NCI-H2196 (cell line): ENCODE measurements at regions not wholly inside any gene's neighbourhood (a gene's known extent, or its start where the extent isn't known, plus 50 kb on each side); places are given as distances from the start of the nearest gene placed in this dataset.
"Not testable (repeated sequence)": the region's sequence is repeated elsewhere in the genome, so short reads cannot be mapped to it uniquely, and the experiment has no call there.

ENCODE experiments used
- DNase-seq: peaks from one replicate; lab custom pipeline; 2025; ENCODE audit not compliant: unreplicated experiment; lab: John Stamatoyannopoulos, UW

- no peak for DNase-seq
Observed at GRCh38 chr12:33588725-33589405, 149.2 kb upstream of the SYT10 start.

DNA sequence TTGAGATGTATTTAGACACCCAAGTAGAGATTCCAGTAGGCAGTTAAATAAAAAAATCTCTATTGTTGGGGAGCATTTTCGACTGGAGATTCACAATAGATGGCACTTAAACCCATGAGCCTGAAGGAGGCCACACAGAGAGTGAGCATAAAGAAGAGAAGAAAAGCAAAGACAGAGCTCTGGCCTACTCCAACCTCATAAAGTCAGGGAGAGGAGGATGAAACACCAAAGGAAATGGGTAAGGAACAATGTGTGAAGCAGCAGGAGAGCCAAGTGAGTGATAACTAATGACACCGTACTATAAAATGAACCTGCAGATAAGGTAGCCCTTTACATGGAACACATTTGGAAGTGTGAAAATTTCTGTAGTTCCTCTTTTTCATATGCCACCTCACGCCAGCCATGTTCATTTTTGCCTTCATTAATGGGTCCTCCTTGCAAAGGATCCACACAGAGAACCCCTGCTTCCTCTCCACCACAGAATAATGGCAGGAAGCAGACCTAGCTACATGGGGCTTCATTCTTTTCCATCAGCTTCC lies 150.0 kb upstream of the SYT10 start:
- DNase-seq, result no peak

DNA sequence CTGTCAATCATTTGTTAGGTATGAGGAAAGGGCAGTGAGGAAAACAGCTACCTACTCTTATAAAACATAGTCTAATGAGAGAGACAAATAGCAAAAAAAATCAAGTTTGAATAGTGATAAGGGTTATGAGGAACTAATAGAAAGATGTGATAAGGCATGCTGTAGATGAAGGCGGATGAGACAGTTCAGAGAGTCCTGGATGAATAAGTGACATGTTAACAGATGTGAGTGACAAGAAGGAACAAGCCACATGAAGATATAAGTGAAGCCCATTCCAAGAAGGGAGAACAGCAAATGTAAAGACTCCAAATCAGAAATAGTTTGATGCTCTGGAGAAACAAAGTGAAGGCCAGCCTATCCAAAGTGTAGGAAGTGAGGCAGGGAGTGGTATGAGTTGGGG lies 154.1 kb upstream of the SYT10 start:
- DNase-seq, result no peak

GRCh38 chr12:33596061-33596460 lies 156.4 kb upstream of the SYT10 start:
- no peak for DNase-seq

DNA sequence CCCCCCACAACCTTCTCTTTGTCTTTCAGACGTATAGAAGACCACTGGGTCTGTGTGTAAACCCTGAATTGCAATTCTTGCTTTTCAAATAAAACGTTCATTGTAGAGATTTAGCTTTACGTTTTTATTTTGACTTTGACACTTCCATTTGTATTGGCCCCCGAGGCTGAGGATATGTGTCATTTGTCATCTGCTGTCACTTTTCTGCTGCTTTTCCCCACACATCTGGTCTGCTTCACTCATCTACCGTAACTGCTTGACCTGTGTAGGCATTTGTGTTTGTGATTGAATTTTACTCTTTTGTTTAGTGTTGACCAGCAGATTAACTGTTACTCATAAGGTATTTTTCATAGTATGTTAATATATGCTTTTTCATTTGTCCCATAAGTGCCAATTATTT lies 157.2 kb upstream of the SYT10 start:
- no peak for DNase-seq

DNA sequence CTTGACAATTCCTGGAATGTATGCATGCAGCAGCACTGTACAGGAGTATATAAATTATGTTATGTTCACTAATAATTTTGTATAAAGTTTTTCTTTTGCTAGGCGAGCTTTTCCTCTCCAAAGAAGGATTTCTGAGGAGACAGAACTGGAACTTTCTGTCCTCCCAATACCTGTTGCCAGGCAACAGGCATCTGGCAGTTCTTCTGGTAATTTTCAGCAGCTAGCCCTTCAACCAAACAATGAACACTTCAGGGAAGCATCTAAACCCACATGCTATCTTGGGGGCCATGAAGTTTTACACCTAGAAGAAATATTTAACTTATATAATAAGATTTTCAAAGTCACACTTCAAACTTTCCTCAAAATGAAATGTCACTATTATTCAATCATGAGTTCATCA lies 162.9 kb upstream of the SYT10 start:
- DNase-seq, result no peak

GRCh38 chr12:33605757-33606156 lies 166.1 kb upstream of the SYT10 start:
- DNase-seq, result no peak

DNA sequence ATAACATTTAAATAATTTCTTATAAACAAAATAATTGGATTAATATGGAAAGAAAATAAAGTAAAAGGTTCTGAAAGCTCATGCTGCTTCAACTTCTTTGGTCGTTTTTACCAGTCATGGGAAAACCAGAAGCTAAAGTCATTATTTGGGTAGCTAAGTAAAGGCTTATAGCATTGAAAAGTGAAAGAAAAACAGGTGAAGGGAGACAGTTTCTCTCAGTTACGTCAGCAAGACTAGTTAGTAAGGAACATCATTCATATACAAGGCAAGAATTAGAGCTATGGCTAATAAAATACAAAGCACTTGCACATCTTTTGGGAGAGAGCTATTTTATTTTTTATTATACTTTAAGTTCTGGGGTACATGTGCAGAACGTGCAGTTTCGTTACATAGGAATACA lies 170.3 kb upstream of the SYT10 start:
- no peak for DNase-seq

- DNase-seq, result no peak
Observed at GRCh38 chr12:33614630-33615029, 175.0 kb upstream of the SYT10 start.

GRCh38 chr12:33617218-33617617 lies 177.6 kb upstream of the SYT10 start:
- DNase-seq, result no peak

DNA sequence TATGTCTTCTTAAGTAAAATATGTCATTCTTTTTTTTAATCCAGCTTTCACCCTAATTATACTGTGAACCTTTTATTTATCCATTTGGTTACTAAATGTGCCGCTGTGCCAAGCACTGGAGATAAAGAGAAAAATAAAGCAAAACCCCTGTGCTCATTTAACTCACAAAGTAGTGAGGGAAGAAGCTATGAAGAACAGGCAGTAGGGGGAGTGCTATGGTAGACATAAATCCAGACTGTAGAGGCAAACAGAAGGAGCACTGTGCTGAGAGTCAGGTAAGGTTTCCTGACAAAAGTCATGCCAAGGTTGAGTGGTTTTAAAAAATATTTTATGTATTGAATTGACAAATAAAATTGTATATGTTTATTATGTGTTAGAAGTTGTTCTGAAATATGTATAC lies 188.5 kb upstream of the SYT10 start:
- no peak for DNase-seq

GRCh38 chr12:33634544-33634943 lies 194.9 kb upstream of the SYT10 start:
- no peak for DNase-seq

- DNase-seq, result not testable (repeated sequence)
Observed at GRCh38 chr12:33636930-33637329, 197.3 kb upstream of the SYT10 start.

- DNase-seq, result no peak
Observed at GRCh38 chr12:33639975-33640374, 200.4 kb upstream of the SYT10 start.

- DNase-seq, result no peak
Observed at GRCh38 chr12:33649992-33650391, 210.4 kb upstream of the SYT10 start.

- no peak for DNase-seq
Observed at GRCh38 chr12:33650832-33651231, 211.2 kb upstream of the SYT10 start.

- no peak for DNase-seq
Observed at GRCh38 chr12:33653362-33653761, 213.7 kb upstream of the SYT10 start.

GRCh38 chr12:33654313-33654712 lies 214.7 kb upstream of the SYT10 start:
- no peak for DNase-seq

DNA sequence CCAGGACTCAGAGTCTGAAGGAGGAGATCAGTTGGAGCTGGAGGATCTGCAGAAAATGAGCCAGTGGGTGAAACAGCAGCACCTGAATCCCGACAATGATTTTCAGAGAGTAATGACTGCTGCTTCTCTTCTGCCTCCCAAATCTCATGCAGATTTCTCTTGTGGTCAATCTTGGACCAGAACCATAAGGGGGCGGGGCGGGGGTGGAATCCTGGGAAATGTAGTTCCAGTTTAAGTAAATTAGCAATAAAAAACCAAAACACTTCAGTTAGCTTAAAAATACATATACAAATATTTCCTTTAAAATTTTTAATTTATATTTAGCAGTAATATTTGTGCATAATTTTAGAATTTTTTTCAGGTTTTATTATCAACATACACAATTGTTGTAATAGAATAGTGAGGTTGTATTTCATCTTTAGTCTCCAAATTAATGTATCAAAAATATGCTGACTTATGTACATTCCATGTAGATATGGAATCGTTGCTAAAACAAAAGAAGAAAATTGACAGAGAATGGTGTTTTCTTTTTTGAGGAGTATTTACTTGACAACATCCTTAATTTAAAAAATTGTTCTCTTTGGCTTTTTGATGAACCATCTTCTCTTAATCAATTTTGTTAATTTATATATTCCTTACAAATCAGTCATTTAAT lies 223.5 kb upstream of the SYT10 start:
- DNase-seq, result no peak

GRCh38 chr12:33669349-33669748 lies 229.7 kb upstream of the SYT10 start:
- DNase-seq, result no peak

DNA sequence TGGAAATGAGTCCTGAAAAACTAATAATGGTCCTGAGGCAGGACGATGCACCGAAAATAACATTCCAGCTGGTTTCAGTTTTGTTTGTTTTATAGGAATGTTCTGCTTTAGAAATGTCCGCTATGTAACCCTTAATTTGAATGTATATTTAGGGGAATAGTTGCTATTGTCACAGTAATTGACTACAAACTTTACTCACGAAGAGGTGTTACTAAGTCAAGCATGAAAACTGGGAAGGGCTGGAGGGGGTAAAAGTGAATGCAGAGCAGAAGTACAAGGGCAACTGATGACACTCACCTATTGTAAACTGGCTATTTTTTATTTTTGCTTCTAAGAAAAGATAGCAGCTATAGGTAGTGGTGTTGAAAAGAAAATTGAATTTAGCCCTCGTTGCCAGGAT lies 230.7 kb upstream of the SYT10 start:
- DNase-seq, result no peak

- DNase-seq, result no peak
Observed at GRCh38 chr12:33671676-33672075, 232.1 kb upstream of the SYT10 start.
